ENCODE measurements at regions not wholly inside any gene's neighbourhood (a gene's known extent, or its start where the extent isn't known, plus 50 kb on each side); places are given as distances from the start of the nearest gene placed in this dataset.

DNA sequence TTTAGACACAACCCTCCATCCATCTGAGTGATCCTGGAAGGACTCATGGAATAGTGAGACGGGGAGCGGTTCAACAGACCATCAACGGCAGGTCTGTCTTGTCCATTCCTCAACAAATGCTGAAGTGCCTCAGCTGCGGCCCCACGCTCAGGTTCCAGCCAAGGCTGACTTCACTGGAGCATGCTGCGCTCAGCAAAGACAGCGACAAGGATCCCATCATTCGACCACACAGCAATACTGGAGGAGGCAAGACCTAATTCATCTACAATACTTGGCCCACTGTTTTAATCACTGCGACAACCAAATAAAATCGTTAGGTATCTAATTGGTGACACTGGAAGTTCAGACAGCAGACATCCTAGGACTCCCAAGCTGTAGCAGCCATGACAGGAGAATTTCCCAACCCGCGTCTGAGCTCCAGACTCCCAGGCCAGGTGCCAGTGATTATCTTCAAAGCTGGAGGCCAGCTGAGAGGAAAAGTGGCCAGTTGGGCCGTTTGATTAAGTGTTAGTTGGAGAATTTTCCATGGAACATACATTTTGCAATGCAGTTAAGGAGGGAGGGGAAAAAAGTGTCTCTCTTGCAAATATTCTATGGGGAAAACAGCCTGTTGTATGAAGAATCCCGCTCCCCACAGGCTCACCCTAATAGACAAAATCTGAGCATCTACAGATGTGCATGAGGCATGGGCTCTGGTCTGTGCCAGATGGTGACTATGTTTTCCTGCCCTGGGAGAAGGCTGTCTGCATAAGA, 92.5 kb upstream of the SLC35G4 start:
- Mint-ChIP-seq H3K27ac (no peak overlapping the region), H3K4me3 (no peak overlapping the region)
- TF ChIP-seq POLR2AphosphoS5 (IDR thresholded peaks at IDR 0.05; ENCODE audit: low read depth) (no peak), EZH2 (IDR thresholded peaks at IDR 0.05; ENCODE audit: low read depth, unreplicated experiment) (no peak), REST (IDR thresholded peaks at IDR 0.05; ENCODE audit: unreplicated experiment) (no peak), ZNF114 (CRISPR knock-in tag; IDR thresholded peaks at IDR 0.05) (no peak), JUNB (IDR thresholded peaks at IDR 0.05; ENCODE audit: unreplicated experiment) (no peak), STAT1 (IDR thresholded peaks at IDR 0.05; ENCODE audit: unreplicated experiment) (no peak), CREB1 (CRISPR knock-in tag; IDR thresholded peaks at IDR 0.05; ENCODE audit: low read depth) (no peak), ZNF462 (CRISPR knock-in tag; IDR thresholded peaks at IDR 0.05) (no peak), EZH2phosphoT487 (IDR thresholded peaks at IDR 0.05; ENCODE audit: unreplicated experiment) (no peak), NANOG (IDR thresholded peaks at IDR 0.05; ENCODE audit: borderline replicate concordance) (no peak), ZNF331 (CRISPR knock-in tag; IDR thresholded peaks at IDR 0.05; ENCODE audit: low read depth) (no peak)
- TF ChIP-seq, protein P1, sequence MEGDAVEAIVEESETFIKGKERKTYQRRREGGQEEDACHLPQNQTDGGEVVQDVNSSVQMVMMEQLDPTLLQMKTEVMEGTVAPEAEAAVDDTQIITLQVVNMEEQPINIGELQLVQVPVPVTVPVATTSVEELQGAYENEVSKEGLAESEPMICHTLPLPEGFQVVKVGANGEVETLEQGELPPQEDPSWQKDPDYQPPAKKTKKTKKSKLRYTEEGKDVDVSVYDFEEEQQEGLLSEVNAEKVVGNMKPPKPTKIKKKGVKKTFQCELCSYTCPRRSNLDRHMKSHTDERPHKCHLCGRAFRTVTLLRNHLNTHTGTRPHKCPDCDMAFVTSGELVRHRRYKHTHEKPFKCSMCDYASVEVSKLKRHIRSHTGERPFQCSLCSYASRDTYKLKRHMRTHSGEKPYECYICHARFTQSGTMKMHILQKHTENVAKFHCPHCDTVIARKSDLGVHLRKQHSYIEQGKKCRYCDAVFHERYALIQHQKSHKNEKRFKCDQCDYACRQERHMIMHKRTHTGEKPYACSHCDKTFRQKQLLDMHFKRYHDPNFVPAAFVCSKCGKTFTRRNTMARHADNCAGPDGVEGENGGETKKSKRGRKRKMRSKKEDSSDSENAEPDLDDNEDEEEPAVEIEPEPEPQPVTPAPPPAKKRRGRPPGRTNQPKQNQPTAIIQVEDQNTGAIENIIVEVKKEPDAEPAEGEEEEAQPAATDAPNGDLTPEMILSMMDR (conservative IDR thresholded peaks at IDR 0.05; ENCODE audit: low read depth in 2 of 2), result no peak
- TF ChIP-seq, protein P2, sequence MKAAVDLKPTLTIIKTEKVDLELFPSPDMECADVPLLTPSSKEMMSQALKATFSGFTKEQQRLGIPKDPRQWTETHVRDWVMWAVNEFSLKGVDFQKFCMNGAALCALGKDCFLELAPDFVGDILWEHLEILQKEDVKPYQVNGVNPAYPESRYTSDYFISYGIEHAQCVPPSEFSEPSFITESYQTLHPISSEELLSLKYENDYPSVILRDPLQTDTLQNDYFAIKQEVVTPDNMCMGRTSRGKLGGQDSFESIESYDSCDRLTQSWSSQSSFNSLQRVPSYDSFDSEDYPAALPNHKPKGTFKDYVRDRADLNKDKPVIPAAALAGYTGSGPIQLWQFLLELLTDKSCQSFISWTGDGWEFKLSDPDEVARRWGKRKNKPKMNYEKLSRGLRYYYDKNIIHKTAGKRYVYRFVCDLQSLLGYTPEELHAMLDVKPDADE (IDR thresholded peaks at IDR 0.05), result no peak

More for the DNA sequence above, 92.5 kb upstream of the SLC35G4 start:
- no peak for DNase-seq (ENCODE audit: low spot score)
- Mint-ChIP-seq H3K27me3 (ENCODE audit: insufficient read depth, low read depth, poor library complexity) (peaks cover 3% of the 10 kb centered on the region), H3K4me1 (peaks cover 4% of the 10 kb centered on the region; the same call in 1 of the 3 replicates), H3K36me3 (ENCODE audit: low read depth) (no peaks in the 10 kb centered on the region), H3K9me3 (no peaks in the 10 kb centered on the region)
- Histone ChIP-seq H3K9me2 (ENCODE audit: insufficient read depth) (no peaks in the 10 kb centered on the region), H3K27ac (ENCODE audit: low read depth) (no peak overlapping the region), H3K79me2 (replicated peaks; ENCODE audit: insufficient read depth) (no peaks in the 10 kb centered on the region), H3K36me3 (ENCODE audit: insufficient read depth) (no peaks in the 10 kb centered on the region), H3K4me3 (no peak overlapping the region), H3K4me2 (no peak overlapping the region), H3F3A (replicated peaks; ENCODE audit: low read depth) (no peaks in the 10 kb centered on the region), H4K20me1 (replicated peaks; ENCODE audit: insufficient read depth) (no peaks in the 10 kb centered on the region), H3K27me3 (ENCODE audit: insufficient read depth) (no peaks in the 10 kb centered on the region), H3K4me1 (ENCODE audit: insufficient read depth) (no peaks in the 10 kb centered on the region), H2AFZ (no peak overlapping the region)
- ATAC-seq, result no peak
